ENCODE measurements at regions not wholly inside any gene's neighbourhood (a gene's known extent, or its start where the extent isn't known, plus 50 kb on each side); places are given as distances from the start of the nearest gene placed in this dataset.
A peak's percentile ranks its signal among the peaks of the same experiment; 100 is the strongest.

GRCh38 chr3:87581240-87581639 is 304.9 kb upstream of the POU1F1 start:
- ChIA-PET CTCF (no interaction called here), POLR2A (no interaction called here)
- Histone ChIP-seq H3K4me3 (ENCODE audit: low read depth, low read length) (no peak overlapping the region), H3K9me3 (ENCODE audit: control insufficient read depth, insufficient read depth, low read depth, low read length) (no peaks in the 10 kb centered on the region), H3K27ac (ENCODE audit: extremely low read depth, low read depth, low read length) (no peak overlapping the region), H3K36me3 (ENCODE audit: control insufficient read depth in 2 of 2, insufficient read depth in 1 of 2, low read length in 2 of 2) (no peaks in the 10 kb centered on the region), H3K4me1 (ENCODE audit: control insufficient read depth, insufficient read depth, low read length) (peaks cover 4% of the 10 kb centered on the region; the same call in 1 of the 2 replicates)
- no peak for TF ChIP-seq ZNF830 (tag by site-specific recombination; IDR thresholded peaks at IDR 0.05; ENCODE audit: low read depth)
- TF ChIP-seq ZNF404 (tag by site-specific recombination; IDR thresholded peaks at IDR 0.05) = no peak

DNA sequence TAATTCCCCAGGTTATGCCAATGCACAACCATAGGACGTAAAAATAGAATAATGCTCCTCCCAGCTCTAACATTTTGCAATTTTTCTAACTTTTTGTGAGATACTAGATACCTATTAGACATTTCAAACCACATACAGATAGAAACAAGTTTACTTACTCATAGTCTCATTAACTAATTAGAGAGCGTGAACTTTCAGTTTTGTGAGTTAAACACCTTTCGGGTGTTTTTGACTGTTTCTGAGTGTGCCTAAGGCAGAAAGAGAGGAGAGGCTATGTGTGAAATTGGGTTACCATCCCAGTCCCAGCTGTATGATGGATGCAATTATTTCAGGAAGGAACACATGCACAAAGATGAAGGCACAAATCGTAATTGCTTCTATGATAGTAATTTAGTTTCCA is 300.4 kb upstream of the POU1F1 start:
- TF ChIP-seq, protein P1, sequence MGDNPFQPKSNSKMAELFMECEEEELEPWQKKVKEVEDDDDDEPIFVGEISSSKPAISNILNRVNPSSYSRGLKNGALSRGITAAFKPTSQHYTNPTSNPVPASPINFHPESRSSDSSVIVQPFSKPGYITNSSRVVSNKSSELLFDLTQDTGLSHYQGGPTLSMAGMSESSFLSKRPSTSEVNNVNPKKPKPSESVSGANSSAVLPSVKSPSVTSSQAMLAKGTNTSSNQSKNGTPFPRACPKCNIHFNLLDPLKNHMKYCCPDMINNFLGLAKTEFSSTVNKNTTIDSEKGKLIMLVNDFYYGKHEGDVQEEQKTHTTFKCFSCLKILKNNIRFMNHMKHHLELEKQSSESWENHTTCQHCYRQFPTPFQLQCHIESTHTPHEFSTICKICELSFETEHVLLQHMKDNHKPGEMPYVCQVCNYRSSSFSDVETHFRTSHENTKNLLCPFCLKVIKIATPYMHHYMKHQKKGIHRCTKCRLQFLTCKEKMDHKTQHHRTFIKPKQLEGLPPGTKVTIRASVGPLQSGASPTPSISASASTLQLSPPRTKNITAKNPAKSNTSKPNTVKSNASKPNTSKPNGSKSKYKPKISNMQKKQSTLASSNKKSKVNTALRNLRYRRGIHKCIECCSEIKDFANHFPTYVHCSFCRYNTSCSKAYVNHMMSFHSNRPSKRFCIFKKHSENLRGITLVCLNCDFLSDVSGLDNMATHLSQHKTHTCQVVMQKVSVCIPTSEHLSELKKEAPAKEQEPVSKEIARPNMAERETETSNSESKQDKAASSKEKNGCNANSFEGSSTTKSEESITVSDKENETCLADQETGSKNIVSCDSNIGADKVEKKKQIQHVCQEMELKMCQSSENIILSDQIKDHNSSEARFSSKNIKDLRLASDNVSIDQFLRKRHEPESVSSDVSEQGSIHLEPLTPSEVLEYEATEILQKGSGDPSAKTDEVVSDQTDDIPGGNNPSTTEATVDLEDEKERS (tag by site-specific recombination; IDR thresholded peaks at IDR 0.05) = no peak
- TF ChIP-seq, protein P2, sequence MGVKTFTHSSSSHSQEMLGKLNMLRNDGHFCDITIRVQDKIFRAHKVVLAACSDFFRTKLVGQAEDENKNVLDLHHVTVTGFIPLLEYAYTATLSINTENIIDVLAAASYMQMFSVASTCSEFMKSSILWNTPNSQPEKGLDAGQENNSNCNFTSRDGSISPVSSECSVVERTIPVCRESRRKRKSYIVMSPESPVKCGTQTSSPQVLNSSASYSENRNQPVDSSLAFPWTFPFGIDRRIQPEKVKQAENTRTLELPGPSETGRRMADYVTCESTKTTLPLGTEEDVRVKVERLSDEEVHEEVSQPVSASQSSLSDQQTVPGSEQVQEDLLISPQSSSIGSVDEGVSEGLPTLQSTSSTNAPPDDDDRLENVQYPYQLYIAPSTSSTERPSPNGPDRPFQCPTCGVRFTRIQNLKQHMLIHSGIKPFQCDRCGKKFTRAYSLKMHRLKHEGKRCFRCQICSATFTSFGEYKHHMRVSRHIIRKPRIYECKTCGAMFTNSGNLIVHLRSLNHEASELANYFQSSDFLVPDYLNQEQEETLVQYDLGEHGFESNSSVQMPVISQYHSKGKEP (tag by site-specific recombination; IDR thresholded peaks at IDR 0.05) = no peak
- TF ChIP-seq ZNF37A (tag by site-specific recombination; IDR thresholded peaks at IDR 0.05) = no peak
- no peak for TF ChIP-seq TSHZ1 (tag by site-specific recombination; IDR thresholded peaks at IDR 0.05; ENCODE audit: borderline replicate concordance)
- 0 out of 2 replicates have a peak, but pooled peaks have one; percentile 9 for TF ChIP-seq ZNF664 (tag by site-specific recombination; IDR thresholded peaks at IDR 0.05)
- TF ChIP-seq ZNF423 (tag by site-specific recombination; IDR thresholded peaks at IDR 0.05) = no peak
- TF ChIP-seq ZNF548 (tag by site-specific recombination; IDR thresholded peaks at IDR 0.05) = no peak
- no peak for TF ChIP-seq GFI1B (tag by site-specific recombination; IDR thresholded peaks at IDR 0.05)
- peaks cover 4% of the 10 kb centered on the region; the same call in 1 of the 2 replicates for H3K4me1 ChIP-seq (ENCODE audit: control insufficient read depth, insufficient read depth, low read length)
- CTCF ChIA-PET = interaction anchor here (0.7 kb wide), 1 partner anchor 746 kb away, joined by 4 read pairs; no protein-coding TSS in a partner anchor
- H3K4me3 ChIP-seq (ENCODE audit: low read depth, low read length) = no peak overlapping the region
- H3K9me3 ChIP-seq (ENCODE audit: control insufficient read depth, insufficient read depth, low read depth, low read length) = no peaks in the 10 kb centered on the region
- H3K36me3 ChIP-seq (ENCODE audit: control insufficient read depth in 2 of 2, insufficient read depth in 1 of 2, low read length in 2 of 2) = no peaks in the 10 kb centered on the region
- no peak overlapping the region for H3K27ac ChIP-seq (ENCODE audit: extremely low read depth, low read depth, low read length)
- POLR2A ChIA-PET = no interaction called here

GRCh38 chr3:87575550-87575949 is 299.2 kb upstream of the POU1F1 start:
- peaks cover under 1% of the 10 kb centered on the region; the same call in 1 of the 2 replicates for H3K4me1 ChIP-seq (ENCODE audit: control insufficient read depth, insufficient read depth, low read length)
- TF ChIP-seq ZNF830 (tag by site-specific recombination; IDR thresholded peaks at IDR 0.05; ENCODE audit: low read depth) (no peak), PRDM10 (tag by site-specific recombination; IDR thresholded peaks at IDR 0.05) (no peak), ZNF335 (tag by site-specific recombination; conservative IDR thresholded peaks at IDR 0.05) (0 out of 2 replicates have a peak, but pooled peaks have one; percentile 24), GLIS1 (tag by site-specific recombination; IDR thresholded peaks at IDR 0.05) (peak; percentile 31; the same call in 1 of the 2 replicates)
- no peak overlapping the region for H3K27ac ChIP-seq (ENCODE audit: extremely low read depth, low read depth, low read length)
- POLR2A ChIA-PET = no interaction called here
- CTCF ChIA-PET = no interaction called here
- no peaks in the 10 kb centered on the region for H3K36me3 ChIP-seq (ENCODE audit: control insufficient read depth in 2 of 2, insufficient read depth in 1 of 2, low read length in 2 of 2)
- H3K9me3 ChIP-seq (ENCODE audit: control insufficient read depth, insufficient read depth, low read depth, low read length) = no peaks in the 10 kb centered on the region
- H3K4me3 ChIP-seq (ENCODE audit: low read depth, low read length) = no peak overlapping the region

Measured in HEK293 (cell line).